Astrocyte of the spinal cord (primary cell): ENCODE measurements at regions not wholly inside any gene's neighbourhood (a gene's known extent, or its start where the extent isn't known, plus 50 kb on each side); places are given as distances from the start of the nearest gene placed in this dataset.
"Not testable (repeated sequence)": the region's sequence is repeated elsewhere in the genome, so short reads cannot be mapped to it uniquely, and the experiment has no call there.

Source experiments
- DNase-seq: peaks from one replicate; pipeline ENCODE4 v3.0.0; 2011; ENCODE audit warnings: low read depth, low spot score
- H3K4me3 ChIP-seq: 2 replicates; pipeline ENCODE4 v1.5.1; 2011; ENCODE audit warnings: low read depth, mild to moderate bottlenecking, low read length, moderate library complexity
- CTCF ChIP-seq: IDR thresholded peaks from 2 replicates; pipeline ENCODE4 v1.5.1; 2012; ENCODE audit warnings: low read depth, mild to moderate bottlenecking, low read length, inconsistent platforms
- in situ Hi-C: cut with HindIII; loops from 2 replicates; pipeline ENCODE4 v1.10.0; 2017; ENCODE audit warnings: low sequenced_read_pairs

- no peak for TF ChIP-seq CTCF
- in situ Hi-C loops: no loop called here
- no peak for DNase-seq
- H3K4me3 ChIP-seq: no peak overlapping the region
Measured at GRCh38 chr7:57789130-57789529, 339.2 kb downstream of the ZNF716 start.

- in situ Hi-C loops: no loop called here
- no peak for TF ChIP-seq CTCF
- no peak overlapping the region for H3K4me3 ChIP-seq
- DNase-seq: no peak
Measured at GRCh38 chr7:57819491-57819981, 369.6 kb downstream of the ZNF716 start.

- no peak for DNase-seq
- in situ Hi-C loops: no loop called here
- TF ChIP-seq CTCF: no peak
- H3K4me3 ChIP-seq: no peak overlapping the region
Measured at GRCh38 chr7:57820477-57820876, 370.5 kb downstream of the ZNF716 start.

- H3K4me3 ChIP-seq: no peak overlapping the region
- TF ChIP-seq CTCF: no peak
- in situ Hi-C loops: no loop called here
- no peak for DNase-seq
Measured at GRCh38 chr7:57821438-57822382, 371.7 kb downstream of the ZNF716 start.

GRCh38 chr7:57826548-57826947 lies 376.6 kb downstream of the ZNF716 start:
- H3K4me3 ChIP-seq, DNase-seq, in situ Hi-C loops: not testable (repeated sequence)

- in situ Hi-C loops, DNase-seq, H3K4me3 ChIP-seq: not testable (repeated sequence)
Measured at GRCh38 chr7:57835161-57835560, 385.2 kb downstream of the ZNF716 start.

- DNase-seq, H3K4me3 ChIP-seq, in situ Hi-C loops: not testable (repeated sequence)
Measured at GRCh38 chr7:57839152-57839551, 389.2 kb downstream of the ZNF716 start.

GRCh38 chr7:57867884-57868701 lies 418.1 kb downstream of the ZNF716 start:
- TF ChIP-seq CTCF: no peak
- in situ Hi-C loops: no loop called here
- DNase-seq: no peak
- H3K4me3 ChIP-seq: peak overlapping the region; percentile 33
